ENCODE measurements at regions not wholly inside any gene's neighbourhood (a gene's known extent, or its start where the extent isn't known, plus 50 kb on each side); places are given as distances from the start of the nearest gene placed in this dataset.

DNA sequence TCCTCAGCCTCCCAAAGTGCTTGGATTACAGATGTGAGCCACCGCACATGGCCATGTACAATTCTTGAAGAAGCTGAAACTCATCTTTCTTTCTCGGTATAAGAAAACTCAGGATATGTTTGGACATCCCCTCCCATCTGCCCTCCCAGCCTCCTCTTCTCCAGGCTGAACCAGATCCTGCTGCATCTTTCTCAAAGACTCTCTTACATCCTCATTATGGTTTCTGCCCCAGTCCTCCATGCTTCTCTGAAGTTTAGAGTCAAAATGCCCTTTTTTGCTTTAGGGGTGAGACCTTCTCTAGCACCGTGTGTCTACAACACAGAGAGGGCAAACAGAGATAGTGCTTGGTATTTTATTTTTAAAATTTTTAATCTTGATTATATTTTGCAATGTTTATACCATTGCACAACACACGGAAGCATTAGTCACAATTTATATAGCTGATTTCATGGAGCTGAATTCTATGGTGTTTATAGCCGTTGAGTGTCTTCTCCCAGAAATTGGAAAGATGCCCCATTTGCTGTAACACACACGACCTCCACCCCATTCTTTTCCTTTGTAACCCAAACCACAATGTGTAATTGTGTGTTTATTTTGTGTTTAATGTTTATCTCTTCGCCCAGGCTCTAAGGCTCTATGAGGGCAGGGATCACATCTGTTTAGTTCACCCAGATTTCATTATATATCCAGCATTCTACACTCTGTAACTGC lies 206.0 kb upstream of the TNP1 start:
- no peak for TF ChIP-seq CTCF (IDR thresholded peaks at IDR 0.05; ENCODE audit: low read depth, low read length)
- no peak overlapping the region for H3K4me3 ChIP-seq (ENCODE audit: low read depth, low read length)
- in situ Hi-C loops (cut with HindIII; ENCODE audit: low sequenced_read_pairs): no loop called here
- DNase-seq (ENCODE audit: low read depth, low spot score): peak; percentile 91

GRCh38 chr2:217065012-217065290 lies 205.1 kb upstream of the TNP1 start:
- no peak for TF ChIP-seq CTCF (IDR thresholded peaks at IDR 0.05; ENCODE audit: low read depth, low read length)
- DNase-seq (ENCODE audit: low read depth, low spot score): no peak

DNA sequence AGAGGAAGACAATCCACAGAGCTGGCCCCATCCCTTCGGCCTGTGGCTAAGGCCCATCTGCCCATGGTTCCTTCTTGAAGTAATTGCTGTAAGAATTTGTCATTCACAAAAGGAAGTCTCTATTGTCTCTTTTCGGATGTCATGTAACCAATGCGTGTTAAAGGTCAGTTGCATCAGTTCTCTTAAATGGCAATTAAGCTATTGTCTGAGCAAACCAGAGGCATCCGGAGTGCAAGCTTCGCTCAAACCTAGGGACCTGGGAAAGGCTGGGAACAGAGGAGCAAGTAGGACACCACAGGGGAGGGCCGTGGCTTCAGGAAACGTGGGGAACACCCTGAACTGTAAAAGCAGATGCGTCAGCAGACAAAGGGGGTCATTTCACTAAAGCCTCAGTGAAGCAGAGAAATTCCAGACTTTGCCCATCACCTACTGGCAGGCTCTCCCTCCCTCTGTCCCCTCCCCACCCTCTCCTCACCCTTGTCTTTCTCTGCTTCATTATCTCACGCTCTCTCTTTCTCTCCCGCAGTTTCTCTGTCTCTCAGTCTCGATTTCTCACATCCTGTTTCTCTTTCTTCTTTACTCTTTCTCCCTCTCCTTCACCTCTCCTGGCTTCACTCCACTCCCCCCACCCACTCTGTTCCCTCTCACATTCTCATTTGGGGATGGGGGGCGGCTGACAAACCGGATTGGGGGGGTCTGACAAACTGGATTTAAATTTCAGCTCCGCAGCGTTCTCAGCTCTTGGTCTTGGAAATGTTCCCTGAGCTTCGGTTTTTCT lies 204.6 kb upstream of the TNP1 start:
- in situ Hi-C loops (cut with HindIII; ENCODE audit: low sequenced_read_pairs): no loop called here
- H3K4me3 ChIP-seq (ENCODE audit: low read depth, low read length): peak overlapping the region; percentile 23
- no peak for TF ChIP-seq CTCF (IDR thresholded peaks at IDR 0.05; ENCODE audit: low read depth, low read length)
- DNase-seq (ENCODE audit: low read depth, low spot score): peak; percentile 93

More at GRCh38 chr2:217065012-217065290, 205.1 kb upstream of the TNP1 start:
- in situ Hi-C loops (cut with HindIII; ENCODE audit: low sequenced_read_pairs): no loop called here
- H3K4me3 ChIP-seq (ENCODE audit: low read depth, low read length): peak overlapping the region; percentile 23

DNA sequence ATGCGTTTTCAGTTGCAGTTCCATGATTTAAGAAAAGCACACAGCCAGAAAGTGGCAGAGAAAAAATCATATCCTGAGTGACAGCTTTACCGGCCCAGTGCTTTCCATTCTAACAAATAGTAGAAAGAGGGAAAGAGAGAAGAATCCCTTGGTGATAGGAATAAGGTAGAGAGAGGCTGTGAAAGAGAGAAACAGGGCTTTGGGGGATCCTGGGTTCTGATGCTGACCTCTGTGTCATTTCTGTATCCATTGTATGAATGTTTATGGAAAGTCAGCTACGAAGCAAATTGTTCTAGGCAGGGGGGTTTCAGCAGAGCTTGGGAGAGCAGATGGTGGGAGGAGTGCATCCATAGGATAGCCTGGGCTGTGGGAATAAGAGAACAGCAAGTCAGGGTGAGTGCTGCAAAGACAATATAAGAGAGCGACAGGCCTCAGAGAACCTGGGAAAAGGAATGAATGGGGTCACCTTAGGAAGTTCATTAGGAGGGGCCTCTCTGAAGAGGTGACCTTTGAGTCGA lies 203.4 kb upstream of the TNP1 start:
- no peak overlapping the region for H3K4me3 ChIP-seq (ENCODE audit: low read depth, low read length)
- DNase-seq (ENCODE audit: low read depth, low spot score): no peak
- in situ Hi-C loops (cut with HindIII; ENCODE audit: low sequenced_read_pairs): no loop called here
- no peak for TF ChIP-seq CTCF (IDR thresholded peaks at IDR 0.05; ENCODE audit: low read depth, low read length)

DNA sequence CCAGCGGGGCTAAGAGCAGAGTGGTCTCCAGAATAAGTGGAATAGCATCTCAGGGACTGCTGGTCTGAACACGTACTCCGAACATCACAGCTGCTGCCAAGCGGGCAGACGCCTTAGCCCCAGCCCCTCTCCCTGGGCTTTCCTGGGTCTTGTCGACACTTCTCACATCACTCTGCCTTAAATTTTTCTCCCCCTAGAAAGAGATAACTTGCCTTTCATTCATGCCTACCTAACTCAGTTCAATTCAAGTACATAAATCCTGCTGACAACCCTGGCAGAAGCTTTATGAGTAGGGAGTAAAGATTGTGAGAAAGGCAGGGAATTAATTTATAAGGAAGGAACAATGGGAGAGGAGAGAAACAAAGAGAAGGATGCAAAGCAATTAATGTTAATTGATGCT lies 202.9 kb upstream of the TNP1 start:
- no peak for DNase-seq (ENCODE audit: low read depth, low spot score)

More for the DNA sequence above, 202.9 kb upstream of the TNP1 start:
- in situ Hi-C loops (cut with HindIII; ENCODE audit: low sequenced_read_pairs): no loop called here
- TF ChIP-seq CTCF (IDR thresholded peaks at IDR 0.05; ENCODE audit: low read depth, low read length): no peak
- no peak overlapping the region for H3K4me3 ChIP-seq (ENCODE audit: low read depth, low read length)

All from astrocyte of the spinal cord (primary cell).